SK-N-SH treated with all-trans-retinoic acid at 6 μM for 48 hours (cell line): ENCODE measurements at regions not wholly inside any gene's neighbourhood (a gene's known extent, or its start where the extent isn't known, plus 50 kb on each side); places are given as distances from the start of the nearest gene placed in this dataset.

ENCODE experiments used
- ARNTL ChIP-seq: fragments of 450-650 bp; formaldehyde crosslinking; IDR thresholded peaks from 2 replicates; pipeline ENCODE4 v1.5.0; 2020; ENCODE audit warnings: low read depth, mild to moderate bottlenecking, moderate library complexity, borderline replicate concordance
- CREB5 ChIP-seq: fragments of 250-450 bp; sonication (Bioruptor Pico); IDR thresholded peaks from 2 replicates; pipeline ENCODE4 v1.5.1; 2020; ENCODE audit warnings: low read depth, mild to moderate bottlenecking, moderate library complexity
- GLIS3 ChIP-seq: fragments of 250-450 bp; sonication (Bioruptor Pico); IDR thresholded peaks from 2 replicates; pipeline ENCODE4 v1.5.0; 2020; ENCODE audit warnings: mild to moderate bottlenecking, moderate library complexity
- ISL1 ChIP-seq: fragments of 250-450 bp; sonication (Bioruptor Pico); IDR thresholded peaks from 2 replicates; pipeline ENCODE4 v2.1.2; 2022; ENCODE audit warnings: mild to moderate bottlenecking, moderate library complexity
- PATZ1 ChIP-seq: fragments of 250-450 bp; sonication (Bioruptor Pico); IDR thresholded peaks from 2 replicates; pipeline ENCODE4 v1.8.0; 2020; ENCODE audit warnings: mild to moderate bottlenecking, moderate library complexity, borderline replicate concordance
- SNAI2 ChIP-seq: fragments of 250-450 bp; sonication (Bioruptor Pico); IDR thresholded peaks from 2 replicates; pipeline ENCODE4 v1.5.0; 2020; ENCODE audit warnings: mild to moderate bottlenecking, moderate library complexity
- TCF4 ChIP-seq: fragments of 250-450 bp; sonication (Bioruptor Pico); IDR thresholded peaks from 2 replicates; pipeline ENCODE4 v1.8.0; 2021; ENCODE audit warnings: mild to moderate bottlenecking, moderate library complexity, borderline replicate concordance
- TSHZ2 ChIP-seq: fragments of 250-450 bp; sonication (Bioruptor Pico); IDR thresholded peaks from 2 replicates; pipeline ENCODE4 v1.5.0; 2020; ENCODE audit warnings: mild to moderate bottlenecking, moderate library complexity
- ZC3H10 ChIP-seq: fragments of 250-450 bp; sonication (Bioruptor Pico); IDR thresholded peaks from 2 replicates; pipeline ENCODE4 v1.5.1; 2021; ENCODE audit warnings: mild to moderate bottlenecking, moderate library complexity
- ZFP3 ChIP-seq: fragments of 250-450 bp; sonication (Bioruptor Pico); IDR thresholded peaks from 2 replicates; pipeline ENCODE4 v1.5.0; 2020; ENCODE audit warnings: mild to moderate bottlenecking, moderate library complexity
- ZNF565 ChIP-seq: fragments of 450-650 bp; formaldehyde crosslinking; conservative IDR thresholded peaks from 2 replicates; pipeline ENCODE4 v1.5.0; 2020; ENCODE audit warnings: low read depth, mild to moderate bottlenecking, moderate library complexity
- ZNF70 ChIP-seq: fragments of 450-650 bp; formaldehyde crosslinking; IDR thresholded peaks from 2 replicates; pipeline ENCODE4 v1.5.0; 2020; ENCODE audit warnings: mild to moderate bottlenecking, moderate library complexity

- TF ChIP-seq ARNTL (CRISPR knock-in tag) (no peak), ISL1 (CRISPR knock-in tag) (peak; percentile 56), TCF4 (CRISPR knock-in tag) (no peak), CREB5 (CRISPR knock-in tag) (0 out of 2 replicates have a peak, but pooled peaks have one; percentile 14), ZFP3 (CRISPR knock-in tag) (no peak), ZC3H10 (CRISPR knock-in tag) (no peak), GLIS3 (no peak), SNAI2 (CRISPR knock-in tag) (no peak), TSHZ2 (CRISPR knock-in tag) (no peak), PATZ1 (no peak; the same call in 1 of the 2 replicates), ZNF565 (CRISPR knock-in tag) (no peak), ZNF70 (CRISPR knock-in tag) (no peak)
These were observed 520.1 kb downstream of the RMST start for GRCh38 chr12:97982684-97983083.
